AG09309 (cell line): ENCODE measurements at regions not wholly inside any gene's neighbourhood (a gene's known extent, or its start where the extent isn't known, plus 50 kb on each side); places are given as distances from the start of the nearest gene placed in this dataset.
"Not testable (repeated sequence)": the region's sequence is repeated elsewhere in the genome, so short reads cannot be mapped to it uniquely, and the experiment has no call there.

ENCODE experiments used
- DNase-seq: peaks from one replicate; pipeline ENCODE4 v3.0.0-alpha.2; 2010; ENCODE audit warnings: low read depth
- H3K4me3 ChIP-seq: 2 replicates; pipeline ENCODE4 v1.5.1; 2011; ENCODE audit warnings: mild to moderate bottlenecking, low read depth, low read length, moderate library complexity; ENCODE audit not compliant: control insufficient read depth
- TF ChIP-seq, protein P1 (sequence below): IDR thresholded peaks from 2 replicates; pipeline ENCODE4 v1.5.1; 2011; ENCODE audit warnings: mild to moderate bottlenecking, low read depth, low read length, inconsistent platforms; ENCODE audit not compliant: insufficient read depth, control insufficient read depth; ENCODE audit errors: missing control alignments

DNA sequence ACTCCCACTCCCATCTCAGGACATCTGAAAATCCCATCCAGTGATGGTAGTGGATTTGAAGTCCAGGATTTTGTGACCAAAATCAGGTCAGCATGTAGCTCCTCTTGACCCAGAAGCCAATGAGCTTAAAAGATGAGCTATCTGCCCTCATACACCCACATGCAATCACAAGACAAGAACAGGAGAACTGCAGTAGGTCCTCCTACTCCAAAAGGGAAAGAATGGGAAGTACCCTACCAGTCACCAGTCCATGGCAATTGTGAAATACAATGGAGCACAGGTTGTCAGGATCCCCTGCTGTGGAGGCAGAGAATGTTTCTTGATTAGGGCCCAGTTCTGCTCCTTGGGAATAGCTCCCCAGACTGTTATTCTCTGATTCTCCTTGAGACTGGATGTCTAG is 347.3 kb upstream of the CNR1 start:
- TF ChIP-seq, protein P1, sequence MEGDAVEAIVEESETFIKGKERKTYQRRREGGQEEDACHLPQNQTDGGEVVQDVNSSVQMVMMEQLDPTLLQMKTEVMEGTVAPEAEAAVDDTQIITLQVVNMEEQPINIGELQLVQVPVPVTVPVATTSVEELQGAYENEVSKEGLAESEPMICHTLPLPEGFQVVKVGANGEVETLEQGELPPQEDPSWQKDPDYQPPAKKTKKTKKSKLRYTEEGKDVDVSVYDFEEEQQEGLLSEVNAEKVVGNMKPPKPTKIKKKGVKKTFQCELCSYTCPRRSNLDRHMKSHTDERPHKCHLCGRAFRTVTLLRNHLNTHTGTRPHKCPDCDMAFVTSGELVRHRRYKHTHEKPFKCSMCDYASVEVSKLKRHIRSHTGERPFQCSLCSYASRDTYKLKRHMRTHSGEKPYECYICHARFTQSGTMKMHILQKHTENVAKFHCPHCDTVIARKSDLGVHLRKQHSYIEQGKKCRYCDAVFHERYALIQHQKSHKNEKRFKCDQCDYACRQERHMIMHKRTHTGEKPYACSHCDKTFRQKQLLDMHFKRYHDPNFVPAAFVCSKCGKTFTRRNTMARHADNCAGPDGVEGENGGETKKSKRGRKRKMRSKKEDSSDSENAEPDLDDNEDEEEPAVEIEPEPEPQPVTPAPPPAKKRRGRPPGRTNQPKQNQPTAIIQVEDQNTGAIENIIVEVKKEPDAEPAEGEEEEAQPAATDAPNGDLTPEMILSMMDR = no peak
- no peak for DNase-seq
- no peak overlapping the region for H3K4me3 ChIP-seq

DNA sequence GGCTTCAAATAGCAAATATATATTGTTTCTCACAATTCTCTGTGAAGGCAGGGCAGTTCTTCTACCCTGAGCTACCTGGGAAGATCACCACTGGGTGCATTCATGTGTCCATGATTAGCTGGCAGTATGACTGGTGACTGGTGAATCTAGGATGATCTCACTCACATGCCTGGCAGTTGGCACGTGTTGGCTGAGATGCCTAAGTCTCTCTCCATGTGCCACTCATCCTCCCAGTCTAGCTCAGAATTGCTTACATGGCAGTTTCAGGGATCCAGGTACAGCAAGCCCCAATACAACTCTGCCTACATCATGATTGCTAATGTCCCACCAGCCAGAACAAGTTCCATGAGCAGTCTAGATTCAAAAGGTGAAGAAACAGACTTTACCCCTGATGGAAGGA is 346.8 kb upstream of the CNR1 start:
- TF ChIP-seq, protein P1 = no peak
- no peak for DNase-seq

DNA sequence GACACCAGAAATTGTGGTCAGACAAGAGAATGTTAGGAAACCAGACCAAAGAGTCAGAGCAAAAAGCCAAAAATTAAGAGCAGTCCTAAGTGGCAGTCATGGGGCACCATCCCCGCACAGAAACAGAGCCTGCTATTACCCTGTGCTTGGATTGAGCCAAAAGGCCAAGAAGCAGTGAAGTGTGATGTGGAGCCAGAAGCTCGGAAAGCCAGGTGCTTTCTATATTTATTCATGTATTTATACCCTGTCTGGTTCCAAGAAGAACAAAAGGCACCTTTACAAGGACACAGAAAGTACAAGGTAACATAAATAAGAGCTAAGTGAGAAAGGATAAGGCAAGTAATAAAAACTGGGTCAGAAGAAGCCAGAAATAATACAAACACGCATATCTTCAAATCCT is 336.2 kb upstream of the CNR1 start:
- TF ChIP-seq, protein P1 = no peak
- no peak overlapping the region for H3K4me3 ChIP-seq
- DNase-seq = no peak

More for the DNA sequence above, 346.8 kb upstream of the CNR1 start:
- no peak overlapping the region for H3K4me3 ChIP-seq

DNA sequence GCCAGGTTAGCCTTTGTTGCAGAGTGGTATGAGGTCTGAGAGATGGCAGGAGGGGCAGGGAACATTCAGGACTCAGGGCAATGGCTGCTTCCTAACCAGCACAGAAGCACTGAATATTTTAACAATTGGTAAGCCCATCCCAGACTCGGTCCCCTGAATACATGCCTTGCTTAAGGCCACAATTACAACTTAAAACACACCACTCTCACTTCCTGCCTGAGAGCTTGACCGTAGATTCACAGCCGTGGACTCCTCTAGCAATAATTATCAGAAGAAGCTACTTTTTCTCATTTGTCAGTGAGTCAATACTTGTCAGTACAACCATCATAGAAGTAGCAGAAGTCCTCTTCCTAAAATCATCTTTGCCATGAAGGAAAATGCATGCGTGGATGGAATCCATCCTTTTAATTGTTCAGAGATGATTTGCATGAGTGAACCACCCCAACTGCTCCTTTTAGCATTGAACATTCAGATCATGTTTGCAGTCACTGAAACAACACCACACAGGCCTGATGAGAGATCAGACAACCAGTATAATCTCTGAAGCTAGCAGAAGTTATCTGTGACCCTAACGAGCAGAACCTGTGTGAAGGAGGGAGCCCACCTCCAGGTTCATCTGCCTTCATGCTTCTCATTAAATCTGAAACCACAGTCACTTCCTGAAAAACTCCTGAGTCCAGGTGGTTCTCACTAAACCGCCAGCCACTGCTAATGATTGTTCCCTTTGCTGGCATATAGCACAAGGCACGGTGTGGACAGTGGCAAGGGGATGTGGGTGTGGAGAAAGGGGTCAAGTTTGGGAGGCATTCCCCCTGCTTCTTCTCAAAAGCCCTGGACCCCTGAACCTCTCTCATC is 333.9 kb upstream of the CNR1 start:
- TF ChIP-seq, protein P1 = no peak
- no peak for DNase-seq
- no peak overlapping the region for H3K4me3 ChIP-seq

DNA sequence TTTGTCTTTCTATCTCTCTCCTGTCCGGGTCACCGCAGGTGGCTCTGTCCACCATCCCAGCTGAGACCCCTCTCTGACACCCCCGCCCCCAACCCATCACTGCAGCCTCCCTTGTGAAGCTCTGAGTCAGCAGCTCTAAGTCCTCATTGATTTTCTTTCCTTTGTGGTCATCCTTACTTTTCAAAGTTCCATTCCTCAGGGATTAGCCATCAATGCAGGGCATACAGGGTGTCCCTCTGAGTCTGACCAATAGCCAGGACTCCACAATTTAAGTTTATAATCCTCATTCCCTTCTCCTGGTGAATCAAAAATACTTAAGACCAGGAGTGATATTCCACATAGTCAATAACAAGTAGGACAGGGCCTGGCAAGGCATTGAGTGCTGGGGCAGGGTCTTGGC is 333.3 kb upstream of the CNR1 start:
- TF ChIP-seq, protein P1 = no peak
- H3K4me3 ChIP-seq = no peak overlapping the region
- no peak for DNase-seq

DNA sequence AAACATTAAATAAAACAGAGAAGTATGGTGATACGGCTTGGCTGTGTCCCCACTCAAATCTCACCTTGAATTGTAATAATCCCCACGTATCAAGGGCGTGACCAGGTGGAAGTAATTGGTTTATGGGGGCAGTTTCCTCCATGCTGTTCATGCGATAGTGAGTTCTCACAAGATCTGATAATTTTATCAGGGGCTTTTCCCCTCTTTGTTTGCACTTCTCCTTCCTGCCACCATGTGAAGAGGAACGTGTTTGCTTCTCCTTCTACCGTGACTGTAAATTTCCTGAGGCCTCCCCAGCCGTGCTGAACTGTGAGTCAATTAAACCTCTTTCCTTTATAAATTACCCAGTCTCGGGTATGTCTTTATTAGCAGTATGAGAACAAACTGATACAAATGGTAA is 331.3 kb upstream of the CNR1 start:
- DNase-seq, H3K4me3 ChIP-seq: not testable (repeated sequence)

DNA sequence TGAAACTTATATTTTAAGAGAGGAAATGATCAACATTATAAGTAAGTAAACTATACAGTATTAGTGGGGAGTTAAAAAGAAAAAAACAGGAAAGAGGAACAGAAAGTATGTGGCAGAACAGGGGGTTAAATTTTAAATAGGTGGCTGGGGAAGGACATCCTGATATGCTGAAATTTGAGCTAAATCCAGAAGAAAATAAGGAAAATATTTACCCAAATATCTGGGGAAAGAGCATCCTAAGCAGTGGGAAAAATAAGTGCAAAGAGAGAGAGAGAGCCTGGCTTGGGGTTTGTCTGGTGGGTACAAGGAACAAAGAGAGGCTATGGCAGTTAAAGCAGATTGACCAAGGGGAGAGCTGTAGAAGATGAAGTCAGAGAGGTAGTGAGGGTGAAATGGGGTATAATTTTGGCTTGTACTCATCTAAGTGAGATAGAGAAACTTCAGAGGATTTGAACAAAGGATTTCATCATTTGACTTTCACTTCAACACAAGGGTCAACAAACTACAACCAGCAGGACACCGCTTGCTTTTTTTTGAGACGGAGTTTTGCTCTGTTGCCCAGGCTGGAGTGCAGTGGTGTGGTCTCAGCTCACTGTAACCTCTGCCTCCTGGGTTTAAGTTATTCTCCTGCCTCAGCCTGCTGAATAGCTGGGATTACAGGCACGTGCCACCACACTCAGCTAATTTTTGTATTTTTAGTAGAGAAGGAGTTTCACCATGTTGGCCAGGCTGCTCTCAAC is 328.4 kb upstream of the CNR1 start:
- DNase-seq = no peak
- TF ChIP-seq, protein P1 = no peak
- no peak overlapping the region for H3K4me3 ChIP-seq
